ENCODE measurements at regions not wholly inside any gene's neighbourhood (a gene's known extent, or its start where the extent isn't known, plus 50 kb on each side); places are given as distances from the start of the nearest gene placed in this dataset.

GRCh38 chr9:107759009-107759822, 269.6 kb upstream of the KLF4 start:
- no peak for TF ChIP-seq CTCF (IDR thresholded peaks at IDR 0.05)
- no peak for TF ChIP-seq EP300 (IDR thresholded peaks at IDR 0.05)
- no peak for TF ChIP-seq POLR2A (IDR thresholded peaks at IDR 0.05)
